Natural killer cell treated with Interleukin-12 subunit alpha and Interleukin-12 subunit beta and Interleukin-15 and Interleukin-18, amount 100 ng/mL, for 72 hours (primary cell): ENCODE measurements at regions not wholly inside any gene's neighbourhood (a gene's known extent, or its start where the extent isn't known, plus 50 kb on each side); places are given as distances from the start of the nearest gene placed in this dataset.

Experiments
- ATAC-seq, 2 donors: fragments of 150-1000 bp; cut with Tn5 transposase in 1 of 2; sonication (Bioruptor Pico), chemical (Tn5 transposase) in 1 of 2; 2 replicates each; pipeline ENCODE4 v1.10.0; 2021
- DNase-seq: peaks from one replicate; pipeline ENCODE4 v3.0.0; 2022; ENCODE audit warnings: low spot score
- H3K27ac Mint-ChIP-seq, 2 donors: 1 replicate in 1 of 2; 2 replicates in 1 of 2; pipeline ENCODE4 v1.8.0; 2022; ENCODE audit warnings: mixed read lengths in 2 of 2, mild to moderate bottlenecking in 1 of 2, moderate library complexity in 1 of 2
- H3K27me3 Mint-ChIP-seq, 2 donors: 1 replicate in 1 of 2; 2 replicates in 1 of 2; pipeline ENCODE4 v1.8.0; 2022; ENCODE audit warnings: mixed read lengths in 2 of 2
- H3K36me3 Mint-ChIP-seq: one replicate; pipeline ENCODE4 v1.8.0; 2022; ENCODE audit warnings: mixed read lengths
- H3K4me1 Mint-ChIP-seq, 2 donors: 1 replicate in 1 of 2; 2 replicates in 1 of 2; pipeline ENCODE4 v1.8.0; 2022; ENCODE audit warnings: low read depth in 2 of 2, mixed read lengths in 2 of 2, mild to moderate bottlenecking in 1 of 2
- H3K4me3 Mint-ChIP-seq: one replicate; pipeline ENCODE4 v1.8.0; 2022; ENCODE audit warnings: mixed read lengths
- H3K9me3 Mint-ChIP-seq: 2 replicates; pipeline ENCODE4 v1.8.0; 2022; ENCODE audit warnings: mixed read lengths

DNA sequence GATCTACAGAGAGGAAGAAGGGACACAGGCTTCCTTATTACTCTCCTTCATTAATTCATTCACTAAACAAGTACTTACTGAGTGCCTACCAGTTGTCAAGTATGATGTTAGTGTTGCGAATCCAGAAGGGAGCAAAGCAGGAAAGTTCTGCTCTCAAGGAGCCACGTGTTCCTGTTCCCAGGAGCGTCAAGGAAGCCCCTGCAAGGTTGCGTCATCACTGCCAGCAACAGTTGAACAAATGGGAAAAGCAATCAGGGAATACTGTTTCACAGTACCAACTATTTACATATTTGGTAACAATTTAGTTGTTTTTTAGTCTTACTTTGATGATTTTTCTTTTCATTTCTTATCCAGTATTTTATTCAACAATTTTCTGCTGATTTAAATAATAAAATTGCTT is 310.0 kb downstream of the FOXA2 start:
- ATAC-seq = no peak
- no peak overlapping the region for H3K4me3 Mint-ChIP-seq

DNA sequence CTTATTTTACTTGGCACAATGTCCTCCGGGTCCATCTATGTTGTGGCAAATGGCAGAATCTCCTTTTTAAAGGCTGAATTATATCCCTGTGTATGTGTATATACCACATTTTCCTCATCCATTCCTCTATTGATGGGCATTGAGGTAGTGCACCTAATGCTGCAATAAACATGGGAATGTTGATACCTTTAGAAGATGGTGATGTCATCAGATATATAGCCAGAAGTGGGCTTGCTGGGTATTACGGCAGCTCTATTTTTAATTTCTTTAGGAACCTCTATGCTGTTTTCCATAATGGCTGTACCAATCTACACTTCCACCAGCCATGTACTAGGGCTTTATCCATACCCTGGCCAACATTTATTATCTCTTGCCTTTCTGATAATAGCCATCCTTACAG is 315.7 kb downstream of the FOXA2 start:
- H3K4me1 Mint-ChIP-seq = no peaks in the 10 kb centered on the region
- DNase-seq = no peak
- no peak overlapping the region for H3K27ac Mint-ChIP-seq
- no peak for ATAC-seq
- H3K36me3 Mint-ChIP-seq = no peaks in the 10 kb centered on the region
- no peak overlapping the region for H3K4me3 Mint-ChIP-seq
- peaks cover 8% of the 10 kb centered on the region for H3K9me3 Mint-ChIP-seq
- no peaks in the 10 kb centered on the region for H3K27me3 Mint-ChIP-seq

More for the DNA sequence above, 310.0 kb downstream of the FOXA2 start:
- DNase-seq = no peak
- Mint-ChIP-seq H3K27me3 (no peaks in the 10 kb centered on the region), H3K4me1 (no peaks in the 10 kb centered on the region), H3K27ac (no peak overlapping the region), H3K36me3 (no peaks in the 10 kb centered on the region), H3K9me3 (peaks cover 13% of the 10 kb centered on the region)

DNA sequence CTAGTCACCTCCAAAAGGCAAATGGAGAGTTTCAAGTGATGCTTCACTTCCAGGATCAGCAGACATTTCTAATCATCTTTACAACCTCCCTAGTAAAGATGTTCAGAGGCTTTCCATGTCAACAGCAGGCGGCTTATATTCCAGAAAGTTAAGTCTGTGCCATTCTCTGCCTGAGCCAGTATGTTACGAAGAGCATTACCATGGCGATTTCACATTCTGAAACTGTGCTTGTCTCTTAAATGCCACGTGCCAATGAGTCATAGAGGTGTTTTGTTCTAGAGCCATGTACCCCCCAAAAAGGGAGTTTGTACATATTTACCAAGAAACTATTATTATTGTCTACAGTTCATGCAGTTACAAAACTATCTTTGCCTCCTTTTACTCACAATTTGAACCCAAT is 319.5 kb downstream of the FOXA2 start:
- H3K4me3 Mint-ChIP-seq = no peak overlapping the region
- no peak overlapping the region for H3K27ac Mint-ChIP-seq
- no peaks in the 10 kb centered on the region for H3K27me3 Mint-ChIP-seq
- no peak for ATAC-seq
- H3K4me1 Mint-ChIP-seq = no peaks in the 10 kb centered on the region
- H3K36me3 Mint-ChIP-seq = no peaks in the 10 kb centered on the region
- no peak for DNase-seq
- H3K9me3 Mint-ChIP-seq = peaks cover 7% of the 10 kb centered on the region

DNA sequence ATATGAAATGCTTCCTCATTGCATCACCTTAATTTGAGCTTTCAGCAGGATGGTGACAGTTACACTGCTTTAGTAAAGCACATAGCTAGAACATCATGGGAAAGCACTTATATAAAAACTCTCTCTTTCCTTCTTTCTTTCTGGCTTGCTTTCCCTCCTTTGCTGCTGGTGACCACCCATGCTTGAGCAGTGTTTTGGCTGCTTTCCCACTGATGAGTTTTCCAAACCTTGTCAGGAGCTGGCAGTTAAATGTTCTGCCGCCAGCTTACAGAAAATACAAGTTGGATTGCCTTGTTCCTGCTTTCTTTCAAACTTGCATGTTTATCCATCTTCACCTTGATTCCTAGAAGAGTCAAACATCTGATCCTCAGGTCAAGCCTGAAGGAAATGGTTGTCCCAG is 323.9 kb downstream of the FOXA2 start:
- DNase-seq (no peak), ATAC-seq (no peak)
- Mint-ChIP-seq H3K4me3 (no peak overlapping the region), H3K36me3 (no peaks in the 10 kb centered on the region), H3K4me1 (no peaks in the 10 kb centered on the region), H3K27me3 (no peaks in the 10 kb centered on the region), H3K9me3 (peaks cover 4% of the 10 kb centered on the region), H3K27ac (no peak overlapping the region)

DNA sequence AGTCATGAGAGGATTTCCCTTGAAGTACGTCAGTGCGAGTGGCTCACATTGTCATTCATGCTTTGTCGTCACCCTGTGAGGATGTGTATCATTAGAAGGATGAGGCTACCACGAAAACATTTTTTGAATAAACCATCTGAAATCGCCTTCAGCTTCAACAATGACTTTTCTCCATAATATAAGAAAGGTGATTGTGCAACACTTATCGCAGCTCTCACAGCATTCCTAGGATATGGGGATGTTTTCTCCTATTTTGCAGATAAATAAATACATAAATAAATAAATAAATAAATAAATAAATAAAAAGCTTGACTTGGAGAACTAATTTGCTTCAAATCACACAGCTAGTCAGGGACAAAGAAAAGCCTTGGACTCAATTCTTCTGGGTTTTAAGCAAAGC is 326.5 kb downstream of the FOXA2 start:
- no peaks in the 10 kb centered on the region for H3K36me3 Mint-ChIP-seq
- H3K4me1 Mint-ChIP-seq = no peaks in the 10 kb centered on the region
- no peak overlapping the region for H3K27ac Mint-ChIP-seq
- H3K9me3 Mint-ChIP-seq = peaks cover 10% of the 10 kb centered on the region
- no peaks in the 10 kb centered on the region for H3K27me3 Mint-ChIP-seq
- ATAC-seq (no peak), DNase-seq (no peak)
- H3K4me3 Mint-ChIP-seq = no peak overlapping the region

DNA sequence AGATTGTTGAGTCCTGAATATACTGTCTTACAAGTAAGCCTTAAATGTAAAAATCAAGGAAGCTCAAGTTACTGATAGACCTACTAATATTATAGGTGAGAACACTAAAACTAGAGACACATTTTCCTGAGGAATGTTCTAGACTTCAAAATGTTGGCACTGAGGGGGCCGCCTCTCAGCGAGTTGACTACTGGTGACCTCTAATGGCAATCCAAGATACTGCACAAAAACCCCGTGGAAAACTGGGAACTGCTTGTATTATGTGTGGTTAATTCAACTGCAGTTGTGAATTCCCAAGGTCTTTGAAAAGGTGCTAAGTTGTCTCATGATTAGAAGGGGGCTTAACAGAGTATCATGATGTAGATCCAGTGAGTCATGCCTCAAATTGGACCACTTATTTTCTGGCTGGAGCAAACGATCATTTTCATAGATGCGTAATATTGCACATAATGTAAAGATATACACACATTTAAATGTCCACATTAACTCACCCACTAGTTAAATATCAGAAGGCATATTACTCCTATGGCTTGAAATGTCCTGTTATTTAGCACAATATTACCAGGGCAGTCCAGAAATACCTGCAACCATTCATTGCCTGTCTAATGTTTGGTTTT is 336.2 kb downstream of the FOXA2 start:
- Mint-ChIP-seq H3K36me3 (no peaks in the 10 kb centered on the region), H3K4me1 (no peaks in the 10 kb centered on the region), H3K4me3 (no peak overlapping the region), H3K9me3 (peaks cover 12% of the 10 kb centered on the region), H3K27ac (no peak overlapping the region), H3K27me3 (no peaks in the 10 kb centered on the region)
- no peak for ATAC-seq
- no peak for DNase-seq

DNA sequence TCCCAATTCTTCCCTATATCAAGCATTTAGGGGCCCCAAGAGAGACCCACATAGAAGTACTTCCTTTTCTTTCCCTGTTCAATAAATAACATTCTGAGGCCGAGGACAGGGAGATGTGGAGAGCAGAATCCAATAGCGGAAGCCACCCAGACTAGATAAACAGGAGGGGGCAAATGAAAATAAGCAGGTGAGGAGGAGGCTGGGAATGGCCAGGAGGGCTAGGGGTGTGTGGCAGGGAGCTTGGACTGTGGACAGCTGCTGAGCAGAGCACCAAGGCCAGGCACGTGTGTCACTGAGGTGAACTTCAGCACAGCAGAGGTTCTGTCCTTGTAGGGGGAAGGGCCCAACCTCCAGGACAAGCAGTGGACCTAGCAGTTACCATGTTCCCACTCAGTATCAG is 339.2 kb downstream of the FOXA2 start:
- ATAC-seq (no peak), DNase-seq (no peak)
- Mint-ChIP-seq H3K4me3 (no peak overlapping the region), H3K9me3 (peaks cover 9% of the 10 kb centered on the region), H3K27me3 (no peaks in the 10 kb centered on the region), H3K4me1 (no peaks in the 10 kb centered on the region), H3K27ac (no peak overlapping the region), H3K36me3 (no peaks in the 10 kb centered on the region)

DNA sequence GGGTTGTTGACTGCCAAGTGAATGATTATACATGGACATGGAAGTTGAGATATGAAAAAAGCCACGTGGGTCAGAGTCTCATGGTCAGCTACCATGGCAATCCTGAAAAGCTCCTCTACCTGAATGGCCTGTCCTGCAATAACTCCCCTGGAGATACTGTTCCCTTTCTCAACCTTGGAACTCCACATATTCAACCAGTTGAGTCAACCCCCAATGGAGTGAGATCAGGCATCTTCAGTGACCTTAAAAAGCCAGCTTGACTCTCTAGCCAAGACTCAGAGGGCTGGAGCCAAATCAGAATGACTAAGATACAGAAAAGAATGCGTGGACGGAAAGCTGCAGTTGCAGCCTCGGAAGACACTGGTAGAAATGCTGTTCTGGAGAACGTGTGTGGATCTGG is 341.3 kb downstream of the FOXA2 start:
- no peak overlapping the region for H3K27ac Mint-ChIP-seq
- DNase-seq (no peak), ATAC-seq (no peak)
- no peak overlapping the region for H3K4me3 Mint-ChIP-seq
- no peaks in the 10 kb centered on the region for H3K4me1 Mint-ChIP-seq
- H3K9me3 Mint-ChIP-seq = peaks cover 13% of the 10 kb centered on the region
- H3K27me3 Mint-ChIP-seq = no peaks in the 10 kb centered on the region
- no peaks in the 10 kb centered on the region for H3K36me3 Mint-ChIP-seq

DNA sequence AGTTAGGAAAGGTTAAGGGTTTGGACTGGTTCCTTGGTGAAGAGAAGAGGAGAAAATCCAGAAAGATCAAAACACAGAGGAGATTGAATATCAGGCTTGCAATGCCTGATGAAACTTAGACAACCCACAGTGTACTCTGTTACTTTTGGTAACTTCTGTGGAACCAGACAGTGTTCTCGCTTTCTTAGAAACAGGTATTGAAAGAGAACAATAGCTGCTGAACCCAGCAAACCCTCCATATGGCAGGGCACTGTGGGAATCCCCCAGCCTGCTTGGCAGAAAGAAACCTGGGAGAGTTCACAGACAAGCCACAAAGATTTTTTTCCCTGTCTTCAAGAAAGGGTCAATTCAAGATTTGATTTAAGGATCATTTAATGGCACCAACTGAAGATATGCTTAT is 342.8 kb downstream of the FOXA2 start:
- Mint-ChIP-seq H3K27me3 (no peaks in the 10 kb centered on the region), H3K4me1 (no peaks in the 10 kb centered on the region), H3K27ac (no peak overlapping the region), H3K36me3 (no peaks in the 10 kb centered on the region), H3K9me3 (peaks cover 13% of the 10 kb centered on the region), H3K4me3 (no peak overlapping the region)
- DNase-seq = no peak
- ATAC-seq = no peak

DNA sequence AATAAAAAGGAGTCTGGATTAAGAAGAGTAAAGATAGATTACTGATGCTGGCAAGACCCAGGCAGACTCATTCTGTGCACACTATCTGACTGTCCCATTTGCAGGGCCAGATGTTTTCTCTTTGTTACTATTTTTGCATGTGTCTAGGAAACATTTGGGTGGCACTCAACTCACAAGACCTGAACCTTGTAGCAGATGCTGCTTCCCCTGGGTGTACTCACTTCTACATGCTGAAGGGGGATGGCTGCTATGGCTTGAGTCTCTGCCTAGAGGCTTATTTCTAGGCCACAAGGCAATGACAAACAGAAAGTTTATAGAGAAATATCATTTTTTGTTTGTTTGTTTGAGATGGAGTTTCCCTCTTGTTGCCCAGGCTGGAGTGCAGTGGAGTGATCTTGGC is 351.4 kb downstream of the FOXA2 start:
- no peak overlapping the region for H3K27ac Mint-ChIP-seq

DNA sequence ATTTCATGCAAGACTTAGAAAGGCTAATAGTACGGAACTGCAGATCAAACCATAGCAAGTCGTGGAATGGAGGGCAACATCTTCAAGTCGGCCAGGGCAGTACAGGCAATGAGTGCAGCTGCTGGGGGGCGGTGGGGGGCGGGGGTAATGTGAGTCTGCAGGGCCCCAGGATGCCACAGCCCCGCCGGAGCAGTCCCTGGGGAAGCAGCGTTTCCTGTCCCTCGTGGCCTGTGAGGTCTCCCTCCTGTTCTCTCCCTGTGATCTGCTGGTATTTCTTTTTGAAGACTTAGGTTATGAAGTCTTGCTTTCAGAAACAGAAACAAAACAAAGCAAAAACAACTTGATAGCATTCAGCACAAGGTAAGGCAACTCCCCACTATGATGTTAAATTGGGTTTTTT is 351.9 kb downstream of the FOXA2 start:
- Mint-ChIP-seq H3K36me3 (no peaks in the 10 kb centered on the region), H3K27me3 (no peaks in the 10 kb centered on the region), H3K4me1 (no peaks in the 10 kb centered on the region), H3K4me3 (no peak overlapping the region), H3K27ac (no peak overlapping the region), H3K9me3 (peaks cover 6% of the 10 kb centered on the region)
- DNase-seq = no peak
- no peak for ATAC-seq

More for the DNA sequence above, 351.4 kb downstream of the FOXA2 start:
- no peaks in the 10 kb centered on the region for H3K4me1 Mint-ChIP-seq
- no peak overlapping the region for H3K4me3 Mint-ChIP-seq
- ATAC-seq = no peak
- H3K36me3 Mint-ChIP-seq = no peaks in the 10 kb centered on the region
- no peaks in the 10 kb centered on the region for H3K27me3 Mint-ChIP-seq
- no peak for DNase-seq
- H3K9me3 Mint-ChIP-seq = peaks cover 5% of the 10 kb centered on the region

DNA sequence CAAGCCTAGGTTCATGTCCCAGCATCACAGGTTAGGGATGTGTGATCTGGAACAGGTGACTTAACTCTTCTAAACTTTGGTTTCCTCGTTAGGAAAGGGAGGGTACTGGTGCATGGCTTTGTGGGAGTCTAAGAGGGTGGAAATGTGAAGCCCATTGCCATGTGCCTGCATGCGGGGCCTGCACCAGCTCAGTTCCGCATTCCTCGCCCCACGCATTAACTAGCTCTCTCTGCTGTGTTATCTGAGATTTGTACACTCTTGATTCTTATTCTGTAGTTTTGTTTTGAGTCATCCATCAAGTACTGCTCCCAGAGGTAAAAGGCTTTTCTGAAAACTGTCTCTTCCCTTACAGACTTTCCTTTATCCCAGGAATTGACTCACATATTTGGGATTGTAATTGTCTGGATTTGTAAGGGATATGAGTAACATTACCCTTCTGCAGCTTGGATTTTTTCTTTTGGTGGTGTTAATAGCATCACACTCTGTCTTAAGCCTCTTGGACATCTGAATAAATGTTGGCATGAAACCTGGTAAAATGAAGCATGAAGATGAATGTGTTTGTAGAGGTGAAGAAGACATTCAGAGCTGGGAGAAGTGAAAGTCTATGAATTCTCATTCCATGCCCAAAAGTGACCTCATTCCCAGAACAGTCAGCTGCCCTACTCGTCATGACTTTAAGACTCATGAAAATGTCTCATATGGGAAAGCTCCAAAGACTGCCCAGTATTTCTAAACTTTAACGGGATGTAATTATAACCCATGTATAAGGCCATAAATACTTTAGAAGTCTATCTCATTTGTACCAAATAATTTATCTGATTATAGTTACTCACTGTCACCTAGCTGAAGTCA is 357.3 kb downstream of the FOXA2 start:
- H3K36me3 Mint-ChIP-seq = peaks cover 6% of the 10 kb centered on the region
- no peak overlapping the region for H3K4me3 Mint-ChIP-seq
- no peaks in the 10 kb centered on the region for H3K4me1 Mint-ChIP-seq
- ATAC-seq = no peak
- no peak for DNase-seq
- H3K9me3 Mint-ChIP-seq = peaks cover 6% of the 10 kb centered on the region
- no peaks in the 10 kb centered on the region for H3K27me3 Mint-ChIP-seq
- no peak overlapping the region for H3K27ac Mint-ChIP-seq

DNA sequence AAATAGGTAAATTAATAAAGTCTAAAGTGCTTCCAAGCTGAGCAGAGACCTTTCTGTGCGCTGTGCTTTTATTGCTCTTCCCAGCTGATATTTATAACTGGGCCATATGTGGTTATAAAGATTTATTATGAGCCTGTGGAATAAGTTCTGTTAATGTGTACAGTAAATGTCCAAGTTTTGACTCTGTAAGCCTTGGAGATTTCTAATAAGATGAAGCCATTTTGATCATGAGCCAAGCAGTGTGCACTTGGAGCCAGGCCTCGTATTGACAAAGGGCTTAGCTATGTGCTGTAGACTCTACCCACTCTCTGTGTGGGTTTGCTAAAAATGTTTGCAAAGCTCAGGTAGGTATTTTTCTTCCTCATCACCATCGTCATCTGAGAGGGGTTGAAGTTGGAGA is 361.1 kb downstream of the FOXA2 start:
- H3K36me3 Mint-ChIP-seq = peaks cover 6% of the 10 kb centered on the region
- no peaks in the 10 kb centered on the region for H3K27me3 Mint-ChIP-seq
- no peak overlapping the region for H3K4me3 Mint-ChIP-seq
- no peak for DNase-seq
- H3K4me1 Mint-ChIP-seq = no peaks in the 10 kb centered on the region
- H3K27ac Mint-ChIP-seq = no peak overlapping the region
- H3K9me3 Mint-ChIP-seq = peaks cover 6% of the 10 kb centered on the region
- no peak for ATAC-seq

DNA sequence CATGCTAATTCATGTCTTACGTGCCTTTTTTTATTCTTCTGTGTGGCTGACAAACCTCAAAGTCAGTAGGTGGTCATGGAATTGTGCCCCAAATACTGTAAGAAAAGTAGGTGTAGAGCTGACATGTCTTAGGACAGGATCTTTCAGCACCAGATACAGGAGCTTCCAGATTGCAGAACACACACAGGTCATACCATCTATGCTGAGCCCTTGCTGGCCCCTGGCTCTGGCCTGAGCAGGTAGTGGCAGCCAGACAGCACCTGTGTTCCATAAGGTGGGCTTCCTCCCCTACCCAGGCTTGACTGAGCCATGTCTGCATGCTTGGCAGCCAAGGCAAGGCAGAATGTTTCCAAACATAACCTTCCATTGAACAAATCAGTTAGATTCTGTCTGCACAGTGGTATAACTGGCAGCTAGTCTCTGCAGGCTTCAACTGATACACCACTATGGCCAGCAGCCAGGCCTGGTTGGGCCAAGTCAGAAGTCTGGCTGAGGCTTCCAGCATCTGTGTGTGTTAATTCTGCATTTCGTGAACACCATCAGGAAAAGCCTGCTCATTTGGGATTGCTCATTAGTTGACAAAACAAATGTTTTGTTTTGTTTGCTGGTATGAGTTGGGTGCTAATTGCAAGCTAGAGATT is 366.5 kb downstream of the FOXA2 start:
- DNase-seq (no peak), ATAC-seq (no peak)
- no peaks in the 10 kb centered on the region for H3K36me3 Mint-ChIP-seq
- H3K9me3 Mint-ChIP-seq = peaks cover 3% of the 10 kb centered on the region
- H3K4me3 Mint-ChIP-seq = no peak overlapping the region
- H3K4me1 Mint-ChIP-seq = no peaks in the 10 kb centered on the region
- H3K27ac Mint-ChIP-seq = no peak overlapping the region
- H3K27me3 Mint-ChIP-seq = no peaks in the 10 kb centered on the region
